ENCODE measurements at regions not wholly inside any gene's neighbourhood (a gene's known extent, or its start where the extent isn't known, plus 50 kb on each side); places are given as distances from the start of the nearest gene placed in this dataset.

DNA sequence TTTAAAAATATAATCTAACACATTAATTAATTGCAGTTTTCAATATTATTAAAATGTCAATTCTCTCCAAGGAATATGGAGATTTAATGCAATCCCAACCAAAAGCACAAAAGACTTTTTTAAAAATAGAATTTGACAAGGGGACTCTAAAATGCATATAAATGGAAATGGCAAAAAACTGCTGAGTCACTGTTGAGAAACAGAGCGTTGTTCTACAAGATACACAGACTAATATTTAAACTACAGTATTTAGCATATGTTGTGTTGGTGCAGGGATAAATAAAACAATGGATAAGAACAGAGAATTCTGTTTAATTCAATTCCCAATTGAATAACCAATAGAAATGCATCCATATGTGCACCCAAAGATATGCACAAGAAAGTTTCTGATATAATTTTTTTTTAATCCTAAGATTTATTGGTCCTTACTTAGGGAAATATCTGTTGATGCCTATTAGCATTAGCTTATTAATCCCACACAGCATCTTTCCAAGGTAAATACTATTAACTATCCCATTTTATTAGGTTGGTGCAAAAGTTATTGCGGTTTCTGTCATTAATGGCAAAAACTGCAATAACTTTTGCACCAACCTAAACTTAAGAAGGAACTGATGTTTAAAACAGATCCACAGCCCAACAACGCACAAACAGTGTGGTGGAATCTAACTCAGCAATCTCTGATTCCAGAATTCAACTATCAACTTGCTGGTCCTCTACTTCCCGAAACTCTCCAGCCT lies 86.8 kb upstream of the VEGFC start:
- Mint-ChIP-seq H3K9me3 (peaks cover 8 to 11% of the 10 kb centered on the region in 2 donors), H3K4me3 (no peak overlapping the region), H3K27me3 (ENCODE audit: low read depth in 2 of 2) (no peaks in the 10 kb centered on the region), H3K36me3 (no peaks in the 10 kb centered on the region), H3K4me1 (no peaks in the 10 kb centered on the region), H3K27ac (no peak overlapping the region)
- 85% methylated on average over 2 of the region's 4 CpGs for WGBS (ENCODE audit: insufficient coverage)
- Histone ChIP-seq H3K36me3 (ENCODE audit: control insufficient read depth, insufficient read depth, low read length) (no peaks in the 10 kb centered on the region), H3K4me1 (ENCODE audit: control insufficient read depth, insufficient read depth, low read length) (no peaks in the 10 kb centered on the region), H3K4me3 (ENCODE audit: low read length) (no peak overlapping the region), H3K27me3 (ENCODE audit: control insufficient read depth, insufficient read depth, low read length) (no peaks in the 10 kb centered on the region), H3K9me3 (ENCODE audit: control insufficient read depth, insufficient read depth, low read length) (no peaks in the 10 kb centered on the region), H3K27ac (ENCODE audit: low read length) (no peak overlapping the region)
- intact Hi-C loops (cut with micrococcal nuclease), result no loop called here
- TF ChIP-seq, protein P1, sequence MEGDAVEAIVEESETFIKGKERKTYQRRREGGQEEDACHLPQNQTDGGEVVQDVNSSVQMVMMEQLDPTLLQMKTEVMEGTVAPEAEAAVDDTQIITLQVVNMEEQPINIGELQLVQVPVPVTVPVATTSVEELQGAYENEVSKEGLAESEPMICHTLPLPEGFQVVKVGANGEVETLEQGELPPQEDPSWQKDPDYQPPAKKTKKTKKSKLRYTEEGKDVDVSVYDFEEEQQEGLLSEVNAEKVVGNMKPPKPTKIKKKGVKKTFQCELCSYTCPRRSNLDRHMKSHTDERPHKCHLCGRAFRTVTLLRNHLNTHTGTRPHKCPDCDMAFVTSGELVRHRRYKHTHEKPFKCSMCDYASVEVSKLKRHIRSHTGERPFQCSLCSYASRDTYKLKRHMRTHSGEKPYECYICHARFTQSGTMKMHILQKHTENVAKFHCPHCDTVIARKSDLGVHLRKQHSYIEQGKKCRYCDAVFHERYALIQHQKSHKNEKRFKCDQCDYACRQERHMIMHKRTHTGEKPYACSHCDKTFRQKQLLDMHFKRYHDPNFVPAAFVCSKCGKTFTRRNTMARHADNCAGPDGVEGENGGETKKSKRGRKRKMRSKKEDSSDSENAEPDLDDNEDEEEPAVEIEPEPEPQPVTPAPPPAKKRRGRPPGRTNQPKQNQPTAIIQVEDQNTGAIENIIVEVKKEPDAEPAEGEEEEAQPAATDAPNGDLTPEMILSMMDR (IDR thresholded peaks at IDR 0.05), result no peak
- ATAC-seq (no peak), DNase-seq (no peak)

DNA sequence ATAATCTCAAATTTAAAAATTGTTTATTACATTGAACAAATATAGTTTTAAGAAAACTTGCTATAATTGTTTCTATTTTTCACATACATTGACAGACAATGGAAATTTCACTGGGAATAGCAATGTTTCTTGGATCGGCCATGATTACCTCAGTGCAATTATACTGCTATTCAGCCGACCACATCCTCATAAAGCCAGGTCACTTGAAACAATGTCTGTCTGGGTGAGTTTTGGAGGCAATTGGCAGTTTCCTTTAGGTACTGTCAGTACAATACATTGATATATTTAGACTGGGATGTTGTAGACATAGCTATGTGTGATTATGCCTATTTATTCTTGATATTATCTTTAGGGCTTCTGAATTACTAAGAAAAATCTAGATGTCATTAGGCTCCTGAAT lies 89.5 kb upstream of the VEGFC start:
- TF ChIP-seq, protein P1 (IDR thresholded peaks at IDR 0.05), result no peak
- H3K4me1 ChIP-seq (ENCODE audit: control insufficient read depth, insufficient read depth, low read length), result no peaks in the 10 kb centered on the region
- no peaks in the 10 kb centered on the region for H3K27me3 ChIP-seq (ENCODE audit: control insufficient read depth, insufficient read depth, low read length)
- no peaks in the 10 kb centered on the region for H3K36me3 Mint-ChIP-seq
- H3K4me3 ChIP-seq (ENCODE audit: low read length), result no peak overlapping the region
- H3K36me3 ChIP-seq (ENCODE audit: control insufficient read depth, insufficient read depth, low read length), result no peaks in the 10 kb centered on the region
- no peak overlapping the region for H3K27ac Mint-ChIP-seq
- H3K27ac ChIP-seq (ENCODE audit: low read length), result no peak overlapping the region
- H3K4me1 Mint-ChIP-seq, result no peaks in the 10 kb centered on the region
- DNase-seq, result no peak
- intact Hi-C loops (cut with micrococcal nuclease), result no loop called here
- no peak overlapping the region for H3K4me3 Mint-ChIP-seq
- 85% methylated on average over 2 of the region's 2 CpGs for WGBS (ENCODE audit: insufficient coverage)
- H3K27me3 Mint-ChIP-seq (ENCODE audit: low read depth in 2 of 2), result no peaks in the 10 kb centered on the region
- H3K9me3 ChIP-seq (ENCODE audit: control insufficient read depth, insufficient read depth, low read length), result no peaks in the 10 kb centered on the region
- H3K9me3 Mint-ChIP-seq, result peaks cover 9 to 13% of the 10 kb centered on the region in 2 donors
- ATAC-seq, result no peak

DNA sequence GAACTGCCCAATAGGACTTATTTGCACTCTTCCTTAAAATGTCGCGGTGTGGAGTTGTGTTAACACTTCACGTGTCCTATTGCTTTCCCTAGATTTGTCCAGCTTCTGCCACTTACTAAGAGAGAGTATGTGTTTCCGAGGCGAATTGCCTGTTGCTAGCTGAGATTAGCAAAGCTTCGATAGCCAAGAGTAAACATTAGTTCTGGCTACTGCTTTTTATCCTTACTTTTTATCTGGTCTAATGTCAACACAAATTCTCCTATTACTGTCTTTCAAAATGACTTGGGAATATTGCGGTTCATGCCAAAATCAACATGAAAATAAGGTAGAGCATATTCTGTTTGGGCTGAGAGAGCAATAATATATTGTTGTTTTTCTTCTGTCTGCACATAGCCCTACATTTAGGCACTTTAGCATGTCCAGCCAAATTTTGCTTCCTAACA lies 90.4 kb upstream of the VEGFC start:
- TF ChIP-seq, protein P1 (IDR thresholded peaks at IDR 0.05), result no peak
- Mint-ChIP-seq H3K4me1 (no peaks in the 10 kb centered on the region), H3K36me3 (no peaks in the 10 kb centered on the region), H3K27me3 (ENCODE audit: low read depth in 2 of 2) (no peaks in the 10 kb centered on the region), H3K27ac (no peak overlapping the region), H3K4me3 (no peak overlapping the region), H3K9me3 (peaks cover 6 to 13% of the 10 kb centered on the region in 2 donors)
- DNase-seq (no peak), ATAC-seq (no peak)
- Histone ChIP-seq H3K9me3 (ENCODE audit: control insufficient read depth, insufficient read depth, low read length) (no peaks in the 10 kb centered on the region), H3K4me1 (ENCODE audit: control insufficient read depth, insufficient read depth, low read length) (no peaks in the 10 kb centered on the region), H3K27me3 (ENCODE audit: control insufficient read depth, insufficient read depth, low read length) (no peaks in the 10 kb centered on the region), H3K4me3 (ENCODE audit: low read length) (no peak overlapping the region), H3K36me3 (ENCODE audit: control insufficient read depth, insufficient read depth, low read length) (no peaks in the 10 kb centered on the region), H3K27ac (ENCODE audit: low read length) (no peak overlapping the region)
- intact Hi-C loops (cut with micrococcal nuclease), result no loop called here
- 74% methylated on average over 6 of the region's 7 CpGs for WGBS (ENCODE audit: insufficient coverage)

Data from natural killer cell (primary cell).